GM23338 (cell line): ENCODE measurements at regions not wholly inside any gene's neighbourhood (a gene's known extent, or its start where the extent isn't known, plus 50 kb on each side); places are given as distances from the start of the nearest gene placed in this dataset.
A peak's percentile ranks its signal among the peaks of the same experiment; 100 is the strongest.

Experiments used
- ATAC-seq: fragments of 200-7000 bp; cut with Tn5 transposase; 3 replicates; pipeline ENCODE4 v1.9.1; 2020
- DNase-seq: peaks from one replicate; pipeline ENCODE4 v3.0.0-alpha.2; 2015; ENCODE audit warnings: low spot score
- H2AFZ ChIP-seq: fragments of 200-600 bp; sonication (generic); 2 replicates; pipeline ENCODE4 v1.8.0; 2016; ENCODE audit warnings: antibody characterized with exemption, mild to moderate bottlenecking, moderate library complexity
- H3F3A ChIP-seq: fragments of 200-600 bp; sonication (generic); replicated peaks from 2 replicates; pipeline ENCODE4 v1.8.0; 2017; ENCODE audit warnings: antibody characterized with exemption, mixed run types, low read depth
- H3K27ac ChIP-seq: fragments of 200-600 bp; sonication (generic); 2 replicates; pipeline ENCODE4 v1.6.1; 2016; ENCODE audit warnings: low read depth
- H3K27me3 ChIP-seq: fragments of 200-600 bp; sonication (generic); 2 replicates; pipeline ENCODE4 v1.8.0; 2016; ENCODE audit warnings: mild to moderate bottlenecking, mixed run types, moderate library complexity; ENCODE audit not compliant: insufficient read depth
- H3K36me3 ChIP-seq: fragments of 200-600 bp; sonication (generic); 2 replicates; pipeline ENCODE4 v1.8.0; 2016; ENCODE audit warnings: mild to moderate bottlenecking; ENCODE audit not compliant: insufficient read depth
- H3K4me1 ChIP-seq: fragments of 200-600 bp; sonication (generic); 2 replicates; pipeline ENCODE4 v1.8.0; 2016; ENCODE audit warnings: mild to moderate bottlenecking, moderate library complexity; ENCODE audit not compliant: insufficient read depth
- H3K4me2 ChIP-seq: fragments of 200-600 bp; sonication (generic); 2 replicates; pipeline ENCODE4 v1.7.1; 2017; ENCODE audit warnings: mixed run types
- H3K4me3 ChIP-seq: fragments of 200-600 bp; sonication (generic); 2 replicates; pipeline ENCODE4 v1.6.1; 2016; ENCODE audit warnings: mixed run types
- H3K79me2 ChIP-seq: fragments of 200-600 bp; sonication (generic); replicated peaks from 2 replicates; pipeline ENCODE4 v1.8.0; 2017; ENCODE audit warnings: mild to moderate bottlenecking; ENCODE audit not compliant: insufficient read depth
- H3K9me2 ChIP-seq: fragments of 200-600 bp; sonication (generic); 2 replicates; pipeline ENCODE4 v1.8.0; 2017; ENCODE audit not compliant: insufficient read depth
- H4K20me1 ChIP-seq: fragments of 200-600 bp; sonication (generic); replicated peaks from 2 replicates; pipeline ENCODE4 v1.8.0; 2017; ENCODE audit warnings: mild to moderate bottlenecking; ENCODE audit not compliant: insufficient read depth
- H3K27ac Mint-ChIP-seq: 2 replicates; pipeline ENCODE4 v1.8.0; 2020; ENCODE audit warnings: inconsistent platforms, mild to moderate bottlenecking, moderate library complexity, mixed read lengths
- H3K27me3 Mint-ChIP-seq: 3 replicates; pipeline ENCODE4 v1.8.0; 2022; ENCODE audit warnings: low read depth, mild to moderate bottlenecking, moderate library complexity, mixed read lengths, inconsistent platforms; ENCODE audit not compliant: insufficient read depth, poor library complexity
- H3K36me3 Mint-ChIP-seq: 3 replicates; pipeline ENCODE4 v1.8.0; 2021; ENCODE audit warnings: low read depth, mild to moderate bottlenecking, inconsistent platforms, moderate library complexity, mixed read lengths
- H3K4me1 Mint-ChIP-seq: 3 replicates; pipeline ENCODE4 v1.8.0; 2020; ENCODE audit warnings: mild to moderate bottlenecking, inconsistent platforms, mixed read lengths
- H3K4me3 Mint-ChIP-seq: 3 replicates; pipeline ENCODE4 v1.8.0; 2021; ENCODE audit warnings: moderate library complexity, mild to moderate bottlenecking, inconsistent platforms, mixed read lengths
- H3K9me3 Mint-ChIP-seq: 3 replicates; pipeline ENCODE4 v1.8.0; 2020; ENCODE audit warnings: moderate library complexity, mild to moderate bottlenecking, inconsistent platforms, mixed read lengths
- CREB1 ChIP-seq: fragments of 250-450 bp; sonication (Bioruptor Pico); IDR thresholded peaks from 2 replicates; pipeline ENCODE4 v1.5.0; 2020; ENCODE audit warnings: low read depth, mild to moderate bottlenecking, moderate library complexity
- CTCF ChIP-seq, 2 experiments: fragments of 200-600 bp in 1 of 2; sonication (generic) in 1 of 2; conservative IDR thresholded peaks; 2 replicates each; pipeline versions ENCODE4 v1.5.1 to v1.6.1; 2016 to 2017; ENCODE audit warnings: antibody characterized with exemption in 2 of 2, low read depth in 2 of 2, mild to moderate bottlenecking in 2 of 2, moderate library complexity in 1 of 2
- ETS1 ChIP-seq: IDR thresholded peaks from 2 replicates; pipeline ENCODE4 v1.6.1; 2016; ENCODE audit warnings: antibody characterized with exemption
- EZH2 ChIP-seq: fragments of 200-600 bp; sonication (generic); IDR thresholded peaks from one replicate; pipeline ENCODE4 v1.8.0; 2017; ENCODE audit warnings: antibody characterized with exemption, mild to moderate bottlenecking, low read depth; ENCODE audit not compliant: unreplicated experiment
- EZH2phosphoT487 ChIP-seq: fragments of 200-600 bp; sonication (generic); IDR thresholded peaks from one replicate; pipeline ENCODE4 v1.8.1; 2018; ENCODE audit warnings: antibody characterized with exemption; ENCODE audit not compliant: unreplicated experiment
- JUNB ChIP-seq: IDR thresholded peaks from one replicate; pipeline ENCODE4 v1.6.1; 2016; ENCODE audit warnings: antibody characterized with exemption; ENCODE audit not compliant: unreplicated experiment
- NANOG ChIP-seq: IDR thresholded peaks from 2 replicates; pipeline ENCODE4 v1.6.1; 2016; ENCODE audit warnings: antibody characterized with exemption, borderline replicate concordance
- POLR2AphosphoS5 ChIP-seq: IDR thresholded peaks from 2 replicates; pipeline ENCODE4 v1.6.1; 2016; ENCODE audit warnings: antibody characterized with exemption, low read depth
- REST ChIP-seq: IDR thresholded peaks from one replicate; pipeline ENCODE4 v1.6.1; 2018; ENCODE audit warnings: antibody characterized with exemption; ENCODE audit not compliant: unreplicated experiment
- STAT1 ChIP-seq: IDR thresholded peaks from one replicate; pipeline ENCODE4 v1.6.1; 2016; ENCODE audit warnings: antibody characterized with exemption; ENCODE audit not compliant: unreplicated experiment
- ZNF114 ChIP-seq: fragments of 250-450 bp; sonication (Bioruptor Pico); IDR thresholded peaks from 2 replicates; pipeline ENCODE4 v1.5.0; 2020; ENCODE audit warnings: mild to moderate bottlenecking, moderate library complexity
- ZNF331 ChIP-seq: fragments of 250-450 bp; sonication (Bioruptor Pico); IDR thresholded peaks from 2 replicates; pipeline ENCODE4 v1.5.0; 2020; ENCODE audit warnings: low read depth, mild to moderate bottlenecking, moderate library complexity
- ZNF462 ChIP-seq: fragments of 250-450 bp; sonication (Bioruptor Pico); IDR thresholded peaks from 2 replicates; pipeline ENCODE4 v1.5.0; 2020; ENCODE audit warnings: mild to moderate bottlenecking, moderate library complexity

GRCh38 chr10:33507662-33508425 lies 173.4 kb upstream of the NRP1 start:
- no peak for ATAC-seq

More at GRCh38 chr10:33507662-33508425, 173.4 kb upstream of the NRP1 start:
- Histone ChIP-seq H3K36me3 (peaks cover 3% of the 10 kb centered on the region; the same call in 1 of the 2 replicates), H3F3A (no peaks in the 10 kb centered on the region), H3K4me1 (peaks cover 11% of the 10 kb centered on the region; the same call in 1 of the 2 replicates), H3K27me3 (no peaks in the 10 kb centered on the region), H3K4me3 (no peak overlapping the region), H3K9me2 (peaks cover 10% of the 10 kb centered on the region; the same call in 1 of the 2 replicates), H4K20me1 (no peaks in the 10 kb centered on the region), H3K27ac (no peak overlapping the region), H3K4me2 (no peak overlapping the region), H2AFZ (peak overlapping the region; percentile 20; the same call in 1 of the 2 replicates), H3K79me2 (no peaks in the 10 kb centered on the region)
- Mint-ChIP-seq H3K4me1 (peaks cover 10% of the 10 kb centered on the region; the same call in 2 of the 3 replicates), H3K36me3 (no peaks in the 10 kb centered on the region), H3K27ac (no peak overlapping the region), H3K9me3 (no peaks in the 10 kb centered on the region; the same call in 1 of the 3 replicates), H3K27me3 (peaks cover 2% of the 10 kb centered on the region), H3K4me3 (no peak overlapping the region)
- TF ChIP-seq CTCF (conservative IDR thresholded peaks at IDR 0.05; ENCODE audit: low read depth in 2 of 2) (no peak), CREB1 (no peak), ZNF331 (CRISPR knock-in tag) (no peak), REST (no peak), NANOG (no peak), EZH2 (no peak), POLR2AphosphoS5 (no peak), JUNB (no peak), EZH2phosphoT487 (no peak), ZNF114 (CRISPR knock-in tag) (no peak), ZNF462 (no peak), ETS1 (no peak), STAT1 (no peak)
- DNase-seq: no peak
